Calu3 (cell line): ENCODE measurements at regions not wholly inside any gene's neighbourhood (a gene's known extent, or its start where the extent isn't known, plus 50 kb on each side); places are given as distances from the start of the nearest gene placed in this dataset.
"Not testable (repeated sequence)": the region's sequence is repeated elsewhere in the genome, so short reads cannot be mapped to it uniquely, and the experiment has no call there.

ENCODE experiments used
- BruUV-seq: library from RNA; stranded (reverse); fragments of 400-500 nt; replicated peaks from 2 replicates; lab custom pipeline; 2021; lab: Mats Ljungman, UMichigan
- CTCF ChIA-PET: fragments of 300-600 bp; sonication (Branson Sonifier 250); formaldehyde crosslinking; loops from one replicate; lab custom pipeline; 2022; ENCODE audit warnings: antibody characterized with exemption; lab: Charles Lee
- DNase-seq: peaks from one replicate; pipeline ENCODE4 v3.0.0; 2022
- H3K27ac Mint-ChIP-seq: one replicate; pipeline ENCODE4 v1.8.0; 2022; ENCODE audit warnings: mixed read lengths; ENCODE audit not compliant: unreplicated experiment
- H3K27me3 Mint-ChIP-seq: one replicate; pipeline ENCODE4 v1.8.0; 2022; ENCODE audit warnings: mixed read lengths; ENCODE audit not compliant: unreplicated experiment
- H3K36me3 Mint-ChIP-seq: one replicate; pipeline ENCODE4 v1.8.0; 2022; ENCODE audit warnings: mild to moderate bottlenecking, moderate library complexity, mixed read lengths; ENCODE audit not compliant: insufficient read depth, unreplicated experiment
- H3K4me1 Mint-ChIP-seq: one replicate; pipeline ENCODE4 v1.8.0; 2022; ENCODE audit warnings: mild to moderate bottlenecking, low read depth, mixed read lengths; ENCODE audit not compliant: unreplicated experiment
- H3K4me3 Mint-ChIP-seq: one replicate; pipeline ENCODE4 v1.8.0; 2022; ENCODE audit warnings: mild to moderate bottlenecking, low read depth, moderate library complexity, mixed read lengths; ENCODE audit not compliant: unreplicated experiment
- H3K9me3 Mint-ChIP-seq: one replicate; pipeline ENCODE4 v1.8.0; 2022; ENCODE audit warnings: low read depth, mixed read lengths; ENCODE audit not compliant: unreplicated experiment
- CTCF ChIP-seq: fragments of 200-600 bp; IDR thresholded peaks from one replicate; pipeline ENCODE4 v1.8.0; 2022; ENCODE audit warnings: antibody characterized with exemption; ENCODE audit not compliant: unreplicated experiment
- intact Hi-C: fragments of 100-400 bp; cut with micrococcal nuclease; formaldehyde crosslinking; loops from one replicate; pipeline ENCODE4 v1.10.0; 2022; ENCODE audit not compliant: unreplicated experiment

GRCh38 chr7:67301667-67302066 lies 305.0 kb downstream of the TYW1 start:
- BruUV-seq = no TSS peak
- Mint-ChIP-seq H3K27me3 (no peaks in the 10 kb centered on the region), H3K9me3 (no peaks in the 10 kb centered on the region), H3K27ac (no peak overlapping the region), H3K36me3 (peaks cover 17% of the 10 kb centered on the region), H3K4me1 (peaks cover 8% of the 10 kb centered on the region), H3K4me3 (peak overlapping the region; percentile 76)
- intact Hi-C loops = no loop called here
- CTCF ChIA-PET = interaction anchor here (0.9 kb wide), 1 partner anchor 261 kb away, joined by 3 read pairs; no protein-coding TSS in a partner anchor
- no peak for DNase-seq
- TF ChIP-seq CTCF = no peak

- TF ChIP-seq CTCF = peak; percentile 31
- H3K27ac Mint-ChIP-seq = peak overlapping the region; percentile 93
- H3K4me3 Mint-ChIP-seq = peak overlapping the region; percentile 76
- TSS peak; percentile 38 for BruUV-seq
- H3K4me1 Mint-ChIP-seq = peaks cover 8% of the 10 kb centered on the region
- intact Hi-C loops = no loop called here
- no peaks in the 10 kb centered on the region for H3K9me3 Mint-ChIP-seq
- peak; percentile 94 for DNase-seq
- CTCF ChIA-PET = interaction anchor here (0.6 to 0.9 kb wide), 3 partner anchors 55 to 1161 kb away, joined by 3 to 6 read pairs (median 3); no protein-coding TSS in a partner anchor
- H3K36me3 Mint-ChIP-seq = peaks cover 17% of the 10 kb centered on the region
- H3K27me3 Mint-ChIP-seq = no peaks in the 10 kb centered on the region
Measured at GRCh38 chr7:67302113-67303039, 305.7 kb downstream of the TYW1 start.

- H3K9me3 Mint-ChIP-seq, DNase-seq, H3K4me1 Mint-ChIP-seq, H3K27me3 Mint-ChIP-seq, H3K4me3 Mint-ChIP-seq, intact Hi-C loops, H3K27ac Mint-ChIP-seq, BruUV-seq, CTCF ChIA-PET: not testable (repeated sequence)
- H3K36me3 Mint-ChIP-seq = peaks cover 21% of the 10 kb centered on the region
Measured at GRCh38 chr7:67304846-67305245, 308.2 kb downstream of the TYW1 start.

GRCh38 chr7:67306331-67306730 lies 309.7 kb downstream of the TYW1 start:
- no peaks in the 10 kb centered on the region for H3K27me3 Mint-ChIP-seq
- CTCF ChIA-PET = no interaction called here
- H3K36me3 Mint-ChIP-seq = peaks cover 21% of the 10 kb centered on the region
- no peak overlapping the region for H3K27ac Mint-ChIP-seq
- no TSS peak for BruUV-seq
- intact Hi-C loops = no loop called here
- no peaks in the 10 kb centered on the region for H3K9me3 Mint-ChIP-seq
- H3K4me3 Mint-ChIP-seq = no peak overlapping the region
- no peak for TF ChIP-seq CTCF
- H3K4me1 Mint-ChIP-seq = no peaks in the 10 kb centered on the region
- no peak for DNase-seq
